ENCODE measurements at regions not wholly inside any gene's neighbourhood (a gene's known extent, or its start where the extent isn't known, plus 50 kb on each side); places are given as distances from the start of the nearest gene placed in this dataset.
"Not testable (repeated sequence)": the region's sequence is repeated elsewhere in the genome, so short reads cannot be mapped to it uniquely, and the experiment has no call there.

- DNase-seq (ENCODE audit: low read depth in 2 of 2) = not testable (repeated sequence)
Observed at GRCh38 chr20:25798174-25798993, 101.7 kb upstream of the ZNF337 start.

- not testable (repeated sequence) for DNase-seq (ENCODE audit: low read depth in 2 of 2)
Observed at GRCh38 chr20:25797062-25797461, 100.4 kb upstream of the ZNF337 start.

GRCh38 chr20:25777241-25777640 is 80.6 kb upstream of the ZNF337 start:
- DNase-seq (ENCODE audit: low read depth in 2 of 2) = not testable (repeated sequence)

GRCh38 chr20:25774711-25775110 is 78.1 kb upstream of the ZNF337 start:
- DNase-seq (ENCODE audit: low read depth in 2 of 2) = not testable (repeated sequence)

GRCh38 chr20:25774203-25774602 is 77.5 kb upstream of the ZNF337 start:
- DNase-seq (ENCODE audit: low read depth in 2 of 2) = not testable (repeated sequence)

- not testable (repeated sequence) for DNase-seq (ENCODE audit: low read depth in 2 of 2)
Observed at GRCh38 chr20:25772437-25772836, 75.8 kb upstream of the ZNF337 start.

GRCh38 chr20:25771818-25772217 is 75.2 kb upstream of the ZNF337 start:
- not testable (repeated sequence) for DNase-seq (ENCODE audit: low read depth in 2 of 2)

- no peak for DNase-seq (ENCODE audit: low read depth in 2 of 2)
Observed at GRCh38 chr20:25761596-25761995, 64.9 kb upstream of the ZNF337 start.

- DNase-seq (ENCODE audit: low read depth in 2 of 2) = not testable (repeated sequence)
Observed at GRCh38 chr20:25761046-25761445, 64.4 kb upstream of the ZNF337 start.

GRCh38 chr20:25750765-25751696 is 54.4 kb upstream of the ZNF337 start:
- DNase-seq (ENCODE audit: low read depth in 2 of 2) = peak; percentile 22 to 31

GRCh38 chr20:25750220-25750764 is 53.6 kb upstream of the ZNF337 start:
- no peak for DNase-seq (ENCODE audit: low read depth in 2 of 2)

- DNase-seq (ENCODE audit: low read depth in 2 of 2) = no peak
Observed at GRCh38 chr20:25749649-25750048, 53.0 kb upstream of the ZNF337 start.
